ENCODE measurements at regions not wholly inside any gene's neighbourhood (a gene's known extent, or its start where the extent isn't known, plus 50 kb on each side); places are given as distances from the start of the nearest gene placed in this dataset.

DNA sequence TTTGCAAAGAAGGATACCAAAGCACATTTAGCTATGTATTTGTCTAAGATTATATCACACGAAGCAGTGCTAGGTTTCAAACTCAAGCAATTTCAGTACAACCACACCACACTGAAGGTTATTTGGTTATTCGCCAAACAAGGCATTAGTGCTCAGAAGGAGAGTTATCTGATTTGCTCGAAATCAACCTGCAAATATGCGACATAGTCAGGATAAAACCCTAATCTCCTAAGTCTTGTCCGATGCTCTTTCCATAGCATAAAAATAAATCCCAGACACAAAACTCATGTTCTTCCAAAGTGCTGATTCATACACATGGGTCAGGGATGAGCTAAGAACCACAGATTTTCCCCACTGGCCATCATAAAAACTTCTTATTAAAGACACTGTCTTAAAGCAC is 1288.0 kb upstream of the SORCS1 start:
- TF ChIP-seq, protein P1, sequence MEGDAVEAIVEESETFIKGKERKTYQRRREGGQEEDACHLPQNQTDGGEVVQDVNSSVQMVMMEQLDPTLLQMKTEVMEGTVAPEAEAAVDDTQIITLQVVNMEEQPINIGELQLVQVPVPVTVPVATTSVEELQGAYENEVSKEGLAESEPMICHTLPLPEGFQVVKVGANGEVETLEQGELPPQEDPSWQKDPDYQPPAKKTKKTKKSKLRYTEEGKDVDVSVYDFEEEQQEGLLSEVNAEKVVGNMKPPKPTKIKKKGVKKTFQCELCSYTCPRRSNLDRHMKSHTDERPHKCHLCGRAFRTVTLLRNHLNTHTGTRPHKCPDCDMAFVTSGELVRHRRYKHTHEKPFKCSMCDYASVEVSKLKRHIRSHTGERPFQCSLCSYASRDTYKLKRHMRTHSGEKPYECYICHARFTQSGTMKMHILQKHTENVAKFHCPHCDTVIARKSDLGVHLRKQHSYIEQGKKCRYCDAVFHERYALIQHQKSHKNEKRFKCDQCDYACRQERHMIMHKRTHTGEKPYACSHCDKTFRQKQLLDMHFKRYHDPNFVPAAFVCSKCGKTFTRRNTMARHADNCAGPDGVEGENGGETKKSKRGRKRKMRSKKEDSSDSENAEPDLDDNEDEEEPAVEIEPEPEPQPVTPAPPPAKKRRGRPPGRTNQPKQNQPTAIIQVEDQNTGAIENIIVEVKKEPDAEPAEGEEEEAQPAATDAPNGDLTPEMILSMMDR (IDR thresholded peaks at IDR 0.05), result no peak
- TF ChIP-seq POLR2A (IDR thresholded peaks at IDR 0.05), result no peak

Data from ovary (tissue), 3 donors.